Stromal cell of bone marrow (primary cell): ENCODE measurements at regions not wholly inside any gene's neighbourhood (a gene's known extent, or its start where the extent isn't known, plus 50 kb on each side); places are given as distances from the start of the nearest gene placed in this dataset.
"Not testable (repeated sequence)": the region's sequence is repeated elsewhere in the genome, so short reads cannot be mapped to it uniquely, and the experiment has no call there.

ENCODE experiments used
- DNase-seq: peaks from one replicate; pipeline ENCODE4 v3.0.0-alpha.2; 2012; ENCODE audit warnings: low read depth

DNA sequence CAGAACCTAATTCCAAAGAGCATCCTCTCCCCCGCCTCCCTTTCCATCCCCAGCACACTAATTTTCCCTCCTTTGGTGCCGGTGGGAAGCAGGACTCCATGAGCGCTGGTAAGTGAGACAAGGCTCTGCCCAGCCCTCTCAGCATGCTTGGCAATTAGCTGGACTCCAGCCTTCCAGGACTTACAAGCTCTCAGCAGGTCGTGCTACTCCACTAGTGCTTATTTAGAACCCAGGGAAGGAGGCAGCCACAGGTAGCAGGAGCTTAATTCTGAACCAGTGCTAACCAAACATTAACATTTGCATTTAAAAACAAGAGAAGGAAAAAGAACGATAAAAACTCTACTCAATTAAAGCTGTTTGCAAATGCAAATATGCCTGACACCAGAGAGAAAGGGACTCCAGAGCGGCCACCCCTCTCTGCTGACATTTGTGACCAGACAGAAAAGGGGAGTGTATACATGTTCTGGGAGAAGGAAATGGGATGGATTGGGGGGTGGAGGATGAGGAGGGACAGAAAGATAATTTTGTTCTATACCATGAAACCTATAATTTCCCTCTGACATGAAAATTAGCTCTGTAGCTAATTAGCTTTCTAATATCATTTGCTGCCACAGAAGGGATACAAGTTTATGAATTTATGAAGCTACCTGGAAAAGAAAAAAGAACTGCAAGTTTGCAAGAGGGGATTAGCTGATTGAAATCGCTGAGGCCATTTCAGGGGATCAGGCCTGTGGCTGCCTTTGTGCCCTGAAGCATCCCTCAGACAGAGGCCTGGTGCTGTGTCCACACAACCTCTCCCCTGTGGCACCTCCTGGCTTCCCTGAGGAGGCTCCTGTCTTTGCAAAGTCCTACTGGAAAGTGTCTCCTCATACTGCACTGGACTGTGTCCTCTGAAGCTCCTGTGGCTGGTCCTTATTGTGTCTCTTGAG lies 266.3 kb downstream of the SEC61B start:
- DNase-seq, result no peak

DNA sequence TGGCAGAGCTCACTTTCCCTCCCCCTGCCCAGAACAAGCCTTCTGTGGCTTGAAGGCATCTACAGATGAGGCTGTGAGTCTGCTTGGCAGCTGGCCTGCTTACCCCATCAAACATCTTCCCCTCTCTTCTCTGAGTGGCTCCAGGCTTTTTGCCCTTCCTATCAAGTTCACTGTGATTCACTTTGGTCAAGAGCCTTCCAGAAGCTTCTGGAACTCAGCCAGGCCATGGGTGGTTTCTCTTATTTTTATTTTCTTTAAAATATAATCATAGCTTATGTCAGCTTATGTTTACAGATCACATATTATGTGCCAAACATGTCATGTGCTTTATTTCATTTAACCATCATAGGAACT lies 267.0 kb downstream of the SEC61B start:
- DNase-seq, result peak; percentile 88

DNA sequence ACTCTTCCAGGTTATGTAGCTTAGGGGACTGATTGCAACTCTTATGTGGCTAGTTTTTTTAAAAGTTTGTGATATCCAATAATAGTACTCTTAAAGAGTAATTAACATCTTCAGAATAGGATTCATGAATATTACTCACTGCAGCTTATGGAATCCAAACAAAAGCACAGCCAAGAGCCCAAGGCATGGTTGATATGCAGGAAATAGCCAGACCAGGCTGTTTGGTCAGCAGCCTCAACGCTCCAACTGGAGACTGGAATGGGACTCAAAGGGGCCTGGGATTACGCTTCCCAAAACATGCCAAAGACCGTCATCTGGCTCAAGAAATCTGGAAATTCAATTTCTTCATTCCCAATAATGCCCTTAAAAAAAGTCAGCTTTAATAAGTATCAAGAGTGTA lies 268.6 kb downstream of the SEC61B start:
- DNase-seq, result peak; percentile 25

DNA sequence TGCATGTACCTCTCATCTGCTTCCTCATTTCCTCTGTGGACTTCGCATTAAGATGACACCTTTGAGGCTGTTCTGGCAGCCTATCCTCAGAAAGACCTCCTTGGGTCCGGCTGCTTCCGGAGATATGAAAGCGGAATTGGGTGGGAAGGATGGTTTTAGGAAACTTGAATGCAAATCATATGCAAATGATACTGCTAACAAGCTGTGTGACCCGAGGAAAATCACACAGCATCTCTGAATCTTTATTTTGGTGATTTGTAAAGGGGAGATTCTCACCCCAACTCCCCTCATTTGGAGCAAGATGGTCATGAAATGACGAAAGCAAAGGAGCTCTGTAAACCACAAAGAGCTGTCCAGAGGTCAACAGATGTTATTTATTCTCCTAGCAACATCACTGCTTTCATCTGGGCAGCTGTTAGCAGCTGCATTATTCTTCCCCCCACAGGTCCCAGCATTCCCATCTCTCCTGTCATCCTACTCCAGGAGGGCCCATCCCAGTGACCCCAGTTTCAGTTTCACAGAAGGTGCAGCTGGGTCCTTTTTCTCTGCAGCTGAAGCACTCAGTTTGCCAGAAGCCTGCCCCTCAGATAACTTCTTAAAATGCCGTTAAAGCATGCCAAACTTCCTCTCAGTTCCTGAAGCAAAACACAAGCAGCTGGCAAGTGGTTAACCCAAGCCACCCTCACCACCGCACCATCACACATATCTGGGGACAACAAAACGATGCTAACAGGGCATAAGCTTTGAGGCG lies 269.5 kb downstream of the SEC61B start:
- peak; percentile 50 for DNase-seq

DNA sequence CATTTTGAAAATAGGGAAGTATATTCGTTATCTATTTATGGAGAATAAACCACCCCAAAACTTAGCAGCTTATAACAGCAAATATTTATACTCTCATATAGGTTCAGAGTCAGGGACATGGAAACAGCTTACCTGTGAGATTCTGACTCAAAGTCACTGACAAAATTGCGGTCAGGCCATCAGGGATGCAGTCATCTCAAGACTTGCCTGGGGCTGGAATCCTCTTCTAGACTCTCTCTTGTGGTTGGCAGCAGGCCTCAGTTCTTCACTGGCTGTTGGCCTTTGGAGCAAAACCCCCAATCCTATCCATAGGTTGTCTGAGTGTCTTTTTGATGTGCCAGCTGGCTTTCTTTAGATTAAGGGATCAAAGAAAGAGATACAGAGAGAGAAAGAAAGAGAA lies 275.6 kb downstream of the SEC61B start:
- no peak for DNase-seq

DNA sequence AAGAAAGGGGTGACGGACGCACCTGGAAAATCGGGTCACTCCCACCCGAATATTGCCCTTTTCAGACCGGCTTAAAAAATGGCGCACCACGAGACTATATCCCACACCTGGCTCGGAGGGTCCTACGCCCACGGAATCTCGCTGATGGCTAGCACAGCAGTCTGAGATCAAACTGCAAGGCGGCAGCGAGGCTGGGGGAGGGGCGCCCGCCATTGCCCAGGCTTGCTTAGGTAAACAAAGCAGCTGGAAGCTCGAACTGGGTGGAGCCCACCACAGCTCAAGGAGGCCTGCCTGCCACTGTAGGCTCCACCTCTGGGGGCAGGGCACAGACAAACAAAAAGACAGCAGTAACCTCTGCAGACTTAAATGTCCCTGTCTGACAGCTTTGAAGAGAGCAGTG lies 276.9 kb downstream of the SEC61B start:
- not testable (repeated sequence) for DNase-seq

DNA sequence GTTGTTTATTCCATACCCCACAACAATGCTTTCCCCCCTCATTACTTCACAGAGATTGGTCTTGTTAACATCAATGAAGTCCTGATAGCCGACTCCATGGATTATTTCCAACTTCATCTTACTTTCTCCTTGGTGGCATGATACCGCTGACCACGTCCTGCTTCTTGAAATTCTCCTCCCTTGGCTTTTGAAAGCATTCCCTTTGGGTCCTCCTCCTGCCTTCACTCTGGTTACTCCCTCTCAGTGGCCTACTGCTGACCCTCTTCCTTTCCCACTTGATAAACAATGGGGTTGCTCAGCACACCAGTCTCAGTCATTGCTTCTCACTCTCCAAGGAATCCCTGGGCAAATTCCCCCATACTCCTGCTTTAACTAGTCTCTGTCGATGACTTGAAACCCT lies 283.9 kb downstream of the SEC61B start:
- no peak for DNase-seq

DNA sequence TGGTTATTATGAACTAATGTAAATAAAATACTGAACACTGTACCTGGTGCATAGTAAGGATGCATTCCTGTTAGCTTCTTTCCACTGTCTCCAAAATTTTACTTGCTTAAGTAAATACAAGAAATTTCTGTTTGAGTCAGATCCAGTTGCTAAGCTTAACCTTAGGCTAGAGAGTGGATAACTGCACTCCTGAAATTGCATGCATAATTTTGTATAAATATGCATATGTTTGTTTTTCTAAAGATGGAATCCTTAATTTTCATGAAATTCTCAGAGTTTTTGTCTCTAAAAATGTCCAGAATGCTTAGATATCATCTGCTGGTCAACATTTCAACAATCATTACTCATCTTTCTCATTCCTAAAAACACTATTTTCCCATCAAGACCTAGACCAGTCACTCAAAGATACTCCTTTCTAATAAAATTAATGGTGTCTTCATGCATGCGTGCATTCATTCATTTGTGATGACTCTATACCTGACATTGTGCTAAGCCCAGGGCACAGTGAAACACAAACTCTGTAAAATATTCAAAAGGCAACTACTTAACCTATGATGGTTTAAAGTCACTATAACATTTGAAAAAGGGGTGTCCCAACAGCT lies 284.8 kb downstream of the SEC61B start:
- no peak for DNase-seq

DNA sequence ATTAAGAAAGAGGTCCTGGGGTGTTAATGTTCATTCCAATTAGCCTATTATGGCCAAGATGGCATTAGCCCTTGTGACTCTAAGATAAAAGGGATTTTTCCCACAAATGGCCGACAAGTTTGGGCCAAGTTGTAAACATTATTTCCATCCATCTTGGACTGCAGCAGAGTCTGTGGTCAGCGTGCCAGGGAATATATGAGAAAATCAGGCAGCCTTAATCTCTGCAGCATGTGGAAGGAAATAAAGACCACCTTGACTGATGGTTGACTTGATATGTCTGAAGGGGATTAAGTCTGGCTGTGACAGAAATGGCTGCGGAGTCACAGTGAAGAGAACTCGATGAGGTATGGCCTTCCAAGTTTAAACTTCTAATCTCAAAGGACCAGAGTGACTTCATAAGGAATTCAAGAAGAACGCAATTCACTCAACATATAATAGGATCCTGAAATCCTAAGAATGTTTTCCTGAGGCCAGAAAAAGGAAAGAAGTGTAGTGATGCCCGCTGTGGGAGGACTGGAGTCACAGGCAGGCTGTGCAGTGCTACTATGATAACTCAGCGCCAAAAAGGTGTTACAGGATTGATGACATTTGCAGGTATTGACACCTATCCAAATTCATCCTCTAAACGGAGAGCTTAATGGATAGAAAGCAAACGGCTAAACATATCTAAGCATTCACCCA lies 287.1 kb downstream of the SEC61B start:
- DNase-seq, result no peak

DNA sequence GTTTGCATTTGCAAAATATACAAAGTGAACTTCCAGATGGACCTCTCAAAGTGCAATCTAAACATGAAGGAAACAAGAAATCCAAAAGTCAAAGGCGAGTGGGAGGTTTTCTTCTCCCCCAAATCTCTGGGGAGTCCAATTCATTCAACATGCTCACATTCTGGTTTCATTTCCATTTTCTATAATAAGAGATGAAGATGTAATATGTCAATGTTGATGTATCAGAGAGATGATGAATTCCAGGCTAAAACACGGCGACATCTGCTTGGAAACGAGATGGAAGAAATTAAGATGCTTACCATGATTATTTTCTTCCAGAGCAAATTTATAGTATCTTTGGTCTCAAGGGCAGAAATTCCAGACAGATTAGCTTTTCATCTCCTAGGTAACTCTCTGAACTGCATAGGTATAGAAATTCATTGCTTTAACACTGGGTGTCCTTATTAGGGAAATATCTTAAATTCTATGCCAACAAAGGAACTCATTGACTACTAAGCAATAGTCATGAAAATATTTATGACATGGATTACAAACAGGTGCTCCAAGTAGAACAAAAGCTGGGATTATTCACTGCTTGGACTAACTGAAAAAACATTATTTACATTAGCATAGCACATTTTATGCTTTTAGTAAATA lies 287.9 kb downstream of the SEC61B start:
- no peak for DNase-seq

DNA sequence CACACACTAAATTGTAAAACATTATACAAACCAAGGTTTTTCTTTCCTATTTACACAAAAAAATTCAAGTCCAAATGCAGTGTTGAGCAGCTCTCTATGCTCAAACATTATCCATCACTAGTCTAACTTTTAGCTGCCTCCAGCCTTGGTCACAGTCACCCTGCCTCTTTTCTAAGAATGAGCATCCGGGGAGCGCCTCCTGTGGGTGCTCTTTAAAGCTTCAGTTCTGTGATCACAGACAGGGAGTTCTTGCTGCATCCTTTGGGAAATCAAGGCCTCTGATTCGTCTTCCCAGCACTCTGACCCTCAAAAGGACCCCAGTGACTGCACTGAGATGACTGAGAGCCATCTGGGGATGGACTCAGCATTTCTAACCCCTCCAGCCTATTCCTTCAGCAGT lies 289.6 kb downstream of the SEC61B start:
- DNase-seq, result no peak

DNA sequence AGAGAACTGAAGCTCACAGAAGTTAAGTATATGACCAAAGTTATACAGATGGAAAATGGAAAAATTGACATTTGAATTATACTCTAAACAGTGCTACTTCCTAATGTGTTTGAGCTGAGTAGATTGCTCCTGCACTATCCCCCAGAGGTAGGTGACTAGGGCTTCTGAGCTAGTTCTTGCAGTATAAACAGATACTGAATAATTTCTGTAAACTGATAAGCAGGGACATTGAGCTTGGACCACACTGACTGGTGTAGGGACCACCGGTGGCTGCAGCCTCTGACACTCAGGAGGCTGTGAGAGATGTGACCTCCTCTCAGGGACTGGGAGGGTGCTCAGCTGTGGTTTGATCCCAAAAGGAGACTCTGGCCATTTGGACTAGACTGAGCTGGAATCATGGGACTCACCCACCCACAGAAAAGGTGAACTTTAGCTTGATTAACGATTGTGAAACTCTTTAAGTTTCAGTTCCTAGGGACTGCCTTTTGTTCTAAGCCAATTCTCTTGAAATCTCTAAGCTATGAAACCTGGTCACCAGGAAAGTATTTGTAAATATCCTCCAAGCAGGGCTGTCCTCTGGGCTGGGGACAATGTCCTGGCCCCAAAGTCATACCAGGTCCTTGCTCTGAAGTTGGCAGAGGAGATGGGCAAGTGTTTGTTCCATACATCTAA lies 291.5 kb downstream of the SEC61B start:
- no peak for DNase-seq

DNA sequence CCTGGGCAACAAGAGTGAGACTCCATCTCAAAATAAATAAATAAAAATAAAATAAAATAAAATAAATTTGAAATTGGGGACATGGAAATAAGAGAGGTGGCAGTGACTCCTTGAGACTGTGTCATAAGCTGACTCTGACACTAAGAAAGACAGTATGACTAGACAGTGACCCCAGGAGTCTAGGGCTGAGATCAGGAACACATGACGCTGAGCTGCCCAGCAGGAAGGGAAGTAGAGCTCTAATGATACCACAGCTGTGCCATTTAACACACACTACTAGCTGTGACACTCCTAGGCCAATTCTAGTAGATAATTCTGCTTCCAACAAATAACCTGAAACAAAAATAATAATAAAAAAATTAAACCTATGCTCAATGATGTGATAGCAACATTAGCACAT lies 293.0 kb downstream of the SEC61B start:
- DNase-seq, result no peak

DNA sequence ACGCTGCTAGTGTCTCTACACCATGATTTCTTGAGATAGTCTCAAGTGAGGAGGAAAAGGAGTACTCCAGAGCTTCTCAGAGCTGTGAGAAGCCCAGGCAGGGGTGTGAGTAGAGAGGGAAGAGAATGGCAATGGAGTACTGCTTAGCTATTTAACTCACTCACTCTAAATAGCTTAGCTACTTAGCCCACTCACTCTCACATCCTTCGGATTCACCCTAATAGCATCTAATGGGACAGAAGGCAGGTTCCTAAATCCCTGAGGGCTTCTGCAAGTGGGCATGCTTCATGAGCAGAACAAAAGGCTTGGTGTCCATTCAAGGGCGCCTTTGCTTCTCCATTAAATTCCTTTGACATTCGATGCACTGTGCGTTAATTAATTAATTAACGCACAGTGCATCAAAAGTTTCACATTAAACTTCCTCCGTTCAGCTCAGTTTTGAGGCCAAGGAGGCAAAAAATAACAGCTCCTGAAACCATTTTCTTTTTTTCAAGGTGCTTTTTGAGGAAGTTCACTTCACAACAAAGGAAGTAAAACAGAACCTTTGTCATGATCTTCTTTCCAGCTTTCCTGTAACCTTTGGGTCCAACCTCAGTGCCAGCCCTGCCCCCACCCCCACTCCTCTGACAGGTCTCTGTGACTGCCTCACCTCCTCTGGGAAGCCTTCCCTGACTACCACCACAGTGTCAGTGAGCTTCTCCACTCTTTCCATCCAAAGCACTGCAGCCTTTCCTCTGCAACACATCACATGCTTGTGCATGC lies 294.0 kb downstream of the SEC61B start:
- no peak for DNase-seq

DNA sequence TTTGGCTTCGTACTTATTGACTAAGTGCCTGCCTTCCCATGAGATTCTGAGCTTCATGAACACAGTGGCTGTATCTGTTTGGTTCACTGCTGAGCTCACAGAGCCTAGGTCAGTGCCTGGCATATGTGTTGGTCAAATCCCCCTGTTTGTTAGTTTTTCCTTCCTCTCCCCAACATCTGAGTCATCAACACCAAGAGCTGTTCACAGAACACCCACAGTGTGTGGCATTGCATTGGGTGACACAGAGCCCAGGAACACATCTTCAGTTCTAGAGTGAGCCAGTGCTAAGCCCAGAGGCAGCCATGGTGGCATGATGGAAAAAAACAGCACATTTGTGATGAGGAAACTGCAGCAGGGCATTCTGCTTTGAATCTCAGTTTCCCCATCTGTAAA lies 294.6 kb downstream of the SEC61B start:
- no peak for DNase-seq

DNA sequence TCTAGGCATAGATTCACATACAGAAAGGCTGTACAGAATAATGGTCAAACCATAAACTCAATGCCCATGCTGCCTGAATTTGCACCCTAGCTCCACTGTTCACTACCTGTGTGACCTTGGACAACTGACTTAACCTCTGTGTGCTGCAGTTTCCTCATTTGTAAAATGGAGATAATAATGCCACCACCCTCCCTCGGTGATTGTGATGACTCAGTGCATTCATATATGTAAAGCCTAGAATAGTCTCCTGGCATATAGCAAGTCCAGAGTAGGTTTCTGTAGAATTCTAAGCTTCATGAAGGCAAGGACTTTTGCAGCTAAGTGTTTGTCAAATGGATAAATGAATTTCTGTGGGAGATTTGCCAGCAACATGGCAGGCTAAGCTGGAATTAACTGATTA lies 297.8 kb upstream of the NR4A3 start:
- DNase-seq, result no peak

DNA sequence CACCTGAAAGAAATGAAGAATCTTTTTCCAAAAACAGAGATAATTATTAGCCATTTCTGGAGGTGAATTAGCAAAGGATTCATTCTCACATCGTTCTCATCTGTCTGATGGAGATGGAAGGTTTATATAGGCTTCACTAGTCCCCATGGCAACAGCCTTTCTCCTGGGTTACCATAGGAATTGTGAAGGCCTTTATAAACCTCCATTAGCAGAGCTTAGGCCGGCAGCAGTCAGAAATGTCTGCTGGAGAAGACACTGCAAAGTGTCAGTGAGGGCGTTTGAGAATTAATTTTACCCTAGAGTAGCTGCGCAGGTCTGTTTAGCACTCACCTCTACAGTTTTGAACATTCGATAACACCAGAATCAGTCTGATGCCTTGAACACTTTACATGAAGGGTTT lies 290.4 kb upstream of the NR4A3 start:
- DNase-seq, result no peak

DNA sequence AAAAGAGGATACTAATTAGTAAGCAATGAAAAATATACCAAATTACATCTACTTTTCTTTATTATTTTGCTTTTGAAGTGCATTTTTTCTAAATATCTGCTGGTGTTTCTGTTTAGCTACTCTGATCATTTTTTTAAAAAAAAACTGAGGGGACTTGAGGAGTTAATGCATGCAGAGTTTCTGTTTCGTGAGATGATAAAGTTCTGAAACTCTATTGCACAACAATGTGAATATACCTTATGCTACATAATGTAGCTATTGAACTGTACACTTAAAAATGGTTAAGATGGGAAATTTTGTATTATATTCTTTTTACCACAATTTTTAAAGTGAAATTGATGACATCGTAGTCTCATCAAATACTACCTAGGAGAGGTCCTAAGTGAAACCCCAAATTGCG lies 288.3 kb upstream of the NR4A3 start:
- DNase-seq, result no peak

DNA sequence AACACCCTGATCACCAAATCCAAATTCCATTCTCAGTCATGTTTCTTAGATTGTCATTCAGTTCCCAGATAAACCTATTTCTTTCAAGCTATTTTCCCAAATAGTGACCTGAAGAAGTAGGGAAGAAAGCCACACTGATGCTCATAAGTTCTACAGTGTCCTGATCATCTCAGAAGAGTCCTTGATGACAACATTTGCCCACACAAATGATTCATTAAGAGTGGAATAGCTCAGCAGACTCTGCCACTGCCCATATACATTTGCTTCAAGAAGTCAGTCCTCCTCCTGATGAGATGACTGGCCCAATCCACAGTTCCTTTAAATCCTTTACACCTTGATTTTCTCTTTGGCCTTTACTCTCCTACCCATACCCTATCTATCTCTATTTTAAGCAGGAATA lies 283.7 kb upstream of the NR4A3 start:
- DNase-seq, result no peak

DNA sequence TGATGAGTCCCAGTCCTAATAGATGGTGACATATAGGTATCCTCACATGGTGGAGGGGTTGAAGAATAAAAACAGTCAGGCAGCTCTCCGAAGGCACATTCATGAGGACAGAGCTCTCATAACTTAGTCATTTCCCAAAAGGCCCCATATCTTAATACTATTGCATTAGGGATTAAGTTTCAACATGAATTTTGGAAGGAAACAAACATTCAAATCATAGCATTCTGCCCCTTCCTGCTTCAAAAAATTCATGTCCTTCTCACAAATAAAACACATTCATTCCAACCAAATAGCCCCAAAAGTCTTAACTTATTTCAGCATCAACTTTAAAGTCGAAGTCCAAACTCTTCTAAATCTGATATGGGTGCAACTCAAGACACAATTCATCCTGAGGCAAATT lies 277.2 kb upstream of the NR4A3 start:
- DNase-seq, result peak; percentile 14

DNA sequence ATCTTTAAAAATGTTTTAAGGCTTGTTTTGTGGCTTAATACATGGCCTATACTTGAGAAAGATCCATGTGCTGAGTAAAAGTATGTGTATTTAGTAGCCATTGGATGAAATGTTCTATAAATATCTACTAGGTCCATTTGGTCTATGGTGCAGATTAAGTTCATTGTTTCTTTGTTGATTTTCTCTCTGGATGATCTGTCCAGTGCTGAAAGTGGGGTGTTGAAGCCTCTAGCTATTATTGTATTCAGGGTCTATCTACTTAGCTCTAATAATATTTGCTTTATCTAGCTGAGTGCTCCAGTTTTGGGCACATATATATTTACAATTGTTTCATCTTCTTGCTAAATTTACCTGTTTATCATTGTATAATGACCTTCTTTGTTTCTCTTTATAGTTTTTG lies 272.2 kb upstream of the NR4A3 start:
- DNase-seq, result no peak
